OCI-LY7 (cell line): ENCODE measurements at regions not wholly inside any gene's neighbourhood (a gene's known extent, or its start where the extent isn't known, plus 50 kb on each side); places are given as distances from the start of the nearest gene placed in this dataset.

Experiments used
- BruUV-seq: library from RNA; stranded (reverse); fragments of 400-500 nt; replicated peaks from 2 replicates; lab custom pipeline; 2021; lab: Mats Ljungman, UMichigan
- CTCF ChIA-PET: fragments of 300-600 bp; sonication (Branson Sonifier 250); formaldehyde crosslinking; loops from one replicate; lab custom pipeline; 2022; ENCODE audit warnings: antibody characterized with exemption; ENCODE audit not compliant: unreplicated experiment; lab: Charles Lee
- POLR2A ChIA-PET: fragments of 300-600 bp; sonication (Branson Sonifier 250); formaldehyde crosslinking; loops from one replicate; lab custom pipeline; 2022; ENCODE audit warnings: antibody characterized with exemption; lab: Charles Lee
- DNase-seq: peaks from one replicate; pipeline ENCODE4 v3.0.0-alpha.2; 2015; ENCODE audit warnings: low spot score
- H2AFZ ChIP-seq: fragments of 200-600 bp; sonication (generic), shearing (Covaris generic); 2 replicates; pipeline ENCODE4 v1.6.1; 2014; ENCODE audit warnings: mild to moderate bottlenecking, antibody characterized with exemption, low read length, moderate library complexity
- H3K27ac ChIP-seq: fragments of 200-600 bp; sonication (generic); 2 replicates; pipeline ENCODE4 v1.5.1; 2014; ENCODE audit warnings: mixed run types, low read depth, mild to moderate bottlenecking, moderate library complexity, low read length, inconsistent platforms; ENCODE audit not compliant: poor library complexity, severe bottlenecking
- H3K36me3 ChIP-seq: fragments of 200-600 bp; sonication (generic); 2 replicates; pipeline ENCODE4 v1.6.1; 2014; ENCODE audit warnings: mild to moderate bottlenecking, antibody characterized with exemption, low read length, moderate library complexity, mixed read lengths; ENCODE audit not compliant: insufficient read depth
- H3K4me1 ChIP-seq: fragments of 200-600 bp; sonication (generic); 2 replicates; pipeline ENCODE4 v1.5.1; 2014; ENCODE audit warnings: mild to moderate bottlenecking, low read length; ENCODE audit not compliant: insufficient read depth, poor library complexity, severe bottlenecking
- H3K4me2 ChIP-seq: fragments of 200-600 bp; sonication (generic); 2 replicates; pipeline ENCODE4 v1.6.1; 2014; ENCODE audit warnings: mild to moderate bottlenecking, low read length
- H3K4me3 ChIP-seq: fragments of 200-600 bp; sonication (generic); 2 replicates; pipeline ENCODE4 v1.5.1; 2014; ENCODE audit warnings: mild to moderate bottlenecking, low read depth, low read length; ENCODE audit not compliant: poor library complexity, severe bottlenecking
- H3K79me2 ChIP-seq: fragments of 200-600 bp; sonication (generic); 2 replicates; pipeline ENCODE4 v1.6.1; 2016; ENCODE audit warnings: low read depth, mild to moderate bottlenecking, low read length, moderate library complexity, mixed read lengths; ENCODE audit not compliant: insufficient read depth
- H3K9me2 ChIP-seq: fragments of 200-600 bp; sonication (generic); 2 replicates; pipeline ENCODE4 v1.6.1; 2016; ENCODE audit warnings: mild to moderate bottlenecking, low read length, mixed read lengths; ENCODE audit not compliant: insufficient read depth
- H3K9me3 ChIP-seq: fragments of 200-600 bp; sonication (generic); 2 replicates; pipeline ENCODE4 v1.6.1; 2014; ENCODE audit warnings: mild to moderate bottlenecking, mixed run types, low read length, mixed read lengths
- H4K20me1 ChIP-seq: fragments of 200-600 bp; sonication (generic); 2 replicates; pipeline ENCODE4 v1.6.1; 2014; ENCODE audit warnings: mild to moderate bottlenecking, antibody characterized with exemption, low read length, moderate library complexity, mixed read lengths; ENCODE audit not compliant: insufficient read depth
- EZH2phosphoT487 ChIP-seq: fragments of 200-600 bp; sonication (generic); IDR thresholded peaks from 2 replicates; pipeline ENCODE4 v1.6.1; 2018; ENCODE audit warnings: low read depth, borderline replicate concordance, mild to moderate bottlenecking, mixed run types, antibody characterized with exemption, low read length, moderate library complexity, mixed read lengths
- intact Hi-C: fragments of 100-400 bp; cut with micrococcal nuclease; formaldehyde crosslinking; loops from one replicate; pipeline ENCODE4 v1.10.0; 2022; ENCODE audit not compliant: unreplicated experiment
- TF ChIP-seq, protein P1 (sequence below): fragments of 200-600 bp; sonication (generic); conservative IDR thresholded peaks from 2 replicates; pipeline ENCODE4 v1.5.1; 2014; ENCODE audit warnings: mild to moderate bottlenecking, antibody characterized with exemption, low read length, moderate library complexity, mixed read lengths

GRCh38 chr13:97786510-97786909 lies 167.0 kb upstream of the IPO5 start:
- Histone ChIP-seq H3K36me3 (no peaks in the 10 kb centered on the region), H4K20me1 (no peaks in the 10 kb centered on the region), H3K9me3 (no peaks in the 10 kb centered on the region), H3K9me2 (no peaks in the 10 kb centered on the region), H2AFZ (no peak overlapping the region), H3K79me2 (no peaks in the 10 kb centered on the region), H3K4me1 (no peaks in the 10 kb centered on the region), H3K27ac (no peak overlapping the region), H3K4me3 (no peak overlapping the region), H3K4me2 (no peak overlapping the region)
- no peak for DNase-seq
- BruUV-seq, result no TSS peak
- ChIA-PET POLR2A (interaction anchor here (0.7 kb wide), 1 partner anchor 33 kb away, joined by 4 read pairs; no protein-coding TSS in a partner anchor), CTCF (no interaction called here)
- TF ChIP-seq, protein P1, sequence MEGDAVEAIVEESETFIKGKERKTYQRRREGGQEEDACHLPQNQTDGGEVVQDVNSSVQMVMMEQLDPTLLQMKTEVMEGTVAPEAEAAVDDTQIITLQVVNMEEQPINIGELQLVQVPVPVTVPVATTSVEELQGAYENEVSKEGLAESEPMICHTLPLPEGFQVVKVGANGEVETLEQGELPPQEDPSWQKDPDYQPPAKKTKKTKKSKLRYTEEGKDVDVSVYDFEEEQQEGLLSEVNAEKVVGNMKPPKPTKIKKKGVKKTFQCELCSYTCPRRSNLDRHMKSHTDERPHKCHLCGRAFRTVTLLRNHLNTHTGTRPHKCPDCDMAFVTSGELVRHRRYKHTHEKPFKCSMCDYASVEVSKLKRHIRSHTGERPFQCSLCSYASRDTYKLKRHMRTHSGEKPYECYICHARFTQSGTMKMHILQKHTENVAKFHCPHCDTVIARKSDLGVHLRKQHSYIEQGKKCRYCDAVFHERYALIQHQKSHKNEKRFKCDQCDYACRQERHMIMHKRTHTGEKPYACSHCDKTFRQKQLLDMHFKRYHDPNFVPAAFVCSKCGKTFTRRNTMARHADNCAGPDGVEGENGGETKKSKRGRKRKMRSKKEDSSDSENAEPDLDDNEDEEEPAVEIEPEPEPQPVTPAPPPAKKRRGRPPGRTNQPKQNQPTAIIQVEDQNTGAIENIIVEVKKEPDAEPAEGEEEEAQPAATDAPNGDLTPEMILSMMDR, result no peak
- TF ChIP-seq EZH2phosphoT487, result no peak
- intact Hi-C loops, result no loop called here

GRCh38 chr13:97797553-97797952 lies 155.9 kb upstream of the IPO5 start:
- ChIA-PET POLR2A (no interaction called here), CTCF (no interaction called here)
- Histone ChIP-seq H3K9me3 (no peaks in the 10 kb centered on the region), H3K79me2 (no peaks in the 10 kb centered on the region), H3K27ac (no peak overlapping the region), H3K4me2 (no peak overlapping the region), H3K4me1 (no peaks in the 10 kb centered on the region), H3K9me2 (no peaks in the 10 kb centered on the region), H2AFZ (no peak overlapping the region), H4K20me1 (no peaks in the 10 kb centered on the region), H3K36me3 (no peaks in the 10 kb centered on the region), H3K4me3 (no peak overlapping the region)
- TF ChIP-seq, protein P1, result no peak
- TF ChIP-seq EZH2phosphoT487, result no peak
- no TSS peak for BruUV-seq
- intact Hi-C loops, result no loop called here
- no peak for DNase-seq

- ChIA-PET POLR2A (no interaction called here), CTCF (no interaction called here)
- Histone ChIP-seq H3K36me3 (no peaks in the 10 kb centered on the region), H3K4me3 (no peak overlapping the region), H3K27ac (no peak overlapping the region), H3K79me2 (no peaks in the 10 kb centered on the region), H3K9me3 (no peaks in the 10 kb centered on the region), H3K9me2 (no peaks in the 10 kb centered on the region), H3K4me2 (no peak overlapping the region), H4K20me1 (no peaks in the 10 kb centered on the region), H2AFZ (no peak overlapping the region), H3K4me1 (no peaks in the 10 kb centered on the region)
- no TSS peak for BruUV-seq
- no peak for DNase-seq
- no peak for TF ChIP-seq EZH2phosphoT487
- TF ChIP-seq, protein P1, result no peak
- intact Hi-C loops, result no loop called here
Measured at GRCh38 chr13:97798171-97798821, 155.2 kb upstream of the IPO5 start.
